Colonic mucosa (tissue), 4 donors: ENCODE measurements at regions not wholly inside any gene's neighbourhood (a gene's known extent, or its start where the extent isn't known, plus 50 kb on each side); places are given as distances from the start of the nearest gene placed in this dataset.
"Not testable (repeated sequence)": the region's sequence is repeated elsewhere in the genome, so short reads cannot be mapped to it uniquely, and the experiment has no call there.

Experiments
- DNase-seq: peaks from one replicate; pipeline ENCODE4 v3.0.0-alpha.2; 2020
- H3K27ac ChIP-seq: fragments of 200-600 bp; one replicate; pipeline ENCODE4 v1.8.0; 2021
- H3K27me3 ChIP-seq: fragments of 200-600 bp; one replicate; pipeline ENCODE4 v1.8.0; 2021
- H3K36me3 ChIP-seq: fragments of 200-600 bp; one replicate; pipeline ENCODE4 v1.8.0; 2021
- H3K4me1 ChIP-seq: fragments of 200-600 bp; one replicate; pipeline ENCODE4 v1.8.0; 2021; ENCODE audit warnings: mild to moderate bottlenecking
- H3K4me3 ChIP-seq: fragments of 200-600 bp; one replicate; pipeline ENCODE4 v1.8.0; 2021
- H3K9ac ChIP-seq, 2 donors: one replicate each; pipeline ENCODE4 v1.7.0; 2013; ENCODE audit warnings: control low read depth in 2 of 2, low read depth in 2 of 2, low read length in 2 of 2
- H3K9me3 ChIP-seq: fragments of 200-600 bp; one replicate; pipeline ENCODE4 v1.8.0; 2021
- CTCF ChIP-seq: fragments of 200-600 bp; IDR thresholded peaks from one replicate; pipeline ENCODE4 v1.8.0; 2022; ENCODE audit warnings: antibody characterized with exemption, mild to moderate bottlenecking
- intact Hi-C: fragments of 100-400 bp; cut with DNase I; formaldehyde crosslinking; loops from one replicate; pipeline ENCODE4 v1.14.1; 2022
- donor health status: healthy.
- donor health status: DM: no; HTN: no; CAD: no.
- donor health status: DM: no; HTN: no; CAD: no.

GRCh38 chr5:143976055-143976454 lies 164.1 kb downstream of the HMHB1 start:
- no peaks in the 10 kb centered on the region for H3K4me1 ChIP-seq
- no peak for DNase-seq
- H3K9ac ChIP-seq, result no peak overlapping the region
- intact Hi-C loops, result no loop called here
- no peak overlapping the region for H3K4me3 ChIP-seq
- no peaks in the 10 kb centered on the region for H3K9me3 ChIP-seq
- no peaks in the 10 kb centered on the region for H3K36me3 ChIP-seq
- no peaks in the 10 kb centered on the region for H3K27me3 ChIP-seq
- H3K27ac ChIP-seq, result no peak overlapping the region
- TF ChIP-seq CTCF, result no peak

- TF ChIP-seq CTCF, result no peak
- no peak overlapping the region for H3K27ac ChIP-seq
- no peaks in the 10 kb centered on the region for H3K9me3 ChIP-seq
- no peak overlapping the region for H3K9ac ChIP-seq
- H3K4me1 ChIP-seq, result no peaks in the 10 kb centered on the region
- DNase-seq, result no peak
- no peaks in the 10 kb centered on the region for H3K36me3 ChIP-seq
- intact Hi-C loops, result no loop called here
- H3K4me3 ChIP-seq, result no peak overlapping the region
- H3K27me3 ChIP-seq, result no peaks in the 10 kb centered on the region
Observed at GRCh38 chr5:143977891-143978461, 166.0 kb downstream of the HMHB1 start.

- H3K9me3 ChIP-seq, result no peaks in the 10 kb centered on the region
- DNase-seq, result no peak
- no peaks in the 10 kb centered on the region for H3K4me1 ChIP-seq
- no peak overlapping the region for H3K9ac ChIP-seq
- TF ChIP-seq CTCF, result no peak
- no peaks in the 10 kb centered on the region for H3K36me3 ChIP-seq
- intact Hi-C loops, result no loop called here
- H3K4me3 ChIP-seq, result no peak overlapping the region
- H3K27ac ChIP-seq, result no peak overlapping the region
- no peaks in the 10 kb centered on the region for H3K27me3 ChIP-seq
Observed at GRCh38 chr5:143979044-143979690, 167.2 kb downstream of the HMHB1 start.

GRCh38 chr5:143980506-143980905 lies 168.5 kb downstream of the HMHB1 start:
- no peak for DNase-seq
- H3K27me3 ChIP-seq, result no peaks in the 10 kb centered on the region
- intact Hi-C loops, result no loop called here
- H3K9me3 ChIP-seq, result no peaks in the 10 kb centered on the region
- no peak overlapping the region for H3K27ac ChIP-seq
- H3K36me3 ChIP-seq, result no peaks in the 10 kb centered on the region
- H3K9ac ChIP-seq, result no peak overlapping the region
- no peak for TF ChIP-seq CTCF
- H3K4me1 ChIP-seq, result no peaks in the 10 kb centered on the region
- H3K4me3 ChIP-seq, result no peak overlapping the region

- intact Hi-C loops, DNase-seq, H3K36me3 ChIP-seq, H3K9ac ChIP-seq, H3K9me3 ChIP-seq, H3K4me1 ChIP-seq, H3K27ac ChIP-seq, H3K4me3 ChIP-seq, H3K27me3 ChIP-seq: not testable (repeated sequence)
Observed at GRCh38 chr5:143982957-143983356, 171.0 kb downstream of the HMHB1 start.

GRCh38 chr5:143985832-143986515 lies 174.0 kb downstream of the HMHB1 start:
- Histone ChIP-seq H3K27ac (no peak overlapping the region), H3K4me3 (no peak overlapping the region), H3K27me3 (no peaks in the 10 kb centered on the region), H3K4me1 (no peaks in the 10 kb centered on the region), H3K9me3 (no peaks in the 10 kb centered on the region), H3K9ac (no peak overlapping the region), H3K36me3 (no peaks in the 10 kb centered on the region)
- peak; percentile 29 for DNase-seq
- intact Hi-C loops, result no loop called here
- no peak for TF ChIP-seq CTCF
